HUES6 (cell line): ENCODE measurements at regions not wholly inside any gene's neighbourhood (a gene's known extent, or its start where the extent isn't known, plus 50 kb on each side); places are given as distances from the start of the nearest gene placed in this dataset.

ENCODE experiments used
- H3K27ac ChIP-seq: 2 replicates; pipeline ENCODE4 v1.7.0; 2013; ENCODE audit warnings: low read depth, mild to moderate bottlenecking, low read length, inconsistent platforms
- H3K27me3 ChIP-seq: 2 replicates; pipeline ENCODE4 v1.6.1; 2013; ENCODE audit warnings: low read length; ENCODE audit not compliant: control insufficient read depth, insufficient read depth
- H3K36me3 ChIP-seq: 2 replicates; pipeline ENCODE4 v1.6.1; 2013; ENCODE audit warnings: low read length; ENCODE audit not compliant: control insufficient read depth, insufficient read depth
- H3K4me1 ChIP-seq: 2 replicates; pipeline ENCODE4 v1.6.1; 2013; ENCODE audit warnings: low read length; ENCODE audit not compliant: control insufficient read depth, insufficient read depth
- H3K4me3 ChIP-seq: 2 replicates; pipeline ENCODE4 v1.5.1; 2013; ENCODE audit warnings: low read depth, low read length
- H3K9ac ChIP-seq: one replicate; pipeline ENCODE4 v1.6.1; 2013; ENCODE audit warnings: mild to moderate bottlenecking, low read length
- H3K9me3 ChIP-seq: 2 replicates; pipeline ENCODE4 v1.6.1; 2013; ENCODE audit warnings: low read depth, low read length; ENCODE audit not compliant: control insufficient read depth, insufficient read depth

GRCh38 chr15:96262549-96263489 is 67.7 kb upstream of the NR2F2 start:
- H3K4me1 ChIP-seq, result peaks cover 17% of the 10 kb centered on the region
- no peak overlapping the region for H3K9ac ChIP-seq
- no peaks in the 10 kb centered on the region for H3K27me3 ChIP-seq
- no peaks in the 10 kb centered on the region for H3K36me3 ChIP-seq
- no peak overlapping the region for H3K27ac ChIP-seq
- no peaks in the 10 kb centered on the region for H3K9me3 ChIP-seq
- H3K4me3 ChIP-seq, result no peak overlapping the region

GRCh38 chr15:96264351-96264798 is 66.1 kb upstream of the NR2F2 start:
- Histone ChIP-seq H3K4me3 (no peak overlapping the region), H3K27me3 (no peaks in the 10 kb centered on the region), H3K27ac (no peak overlapping the region), H3K36me3 (no peaks in the 10 kb centered on the region), H3K9ac (no peak overlapping the region), H3K9me3 (no peaks in the 10 kb centered on the region), H3K4me1 (peaks cover 27% of the 10 kb centered on the region)

- Histone ChIP-seq H3K4me1 (peaks cover 27% of the 10 kb centered on the region), H3K27ac (no peak overlapping the region), H3K9me3 (no peaks in the 10 kb centered on the region), H3K36me3 (no peaks in the 10 kb centered on the region), H3K27me3 (no peaks in the 10 kb centered on the region), H3K4me3 (no peak overlapping the region), H3K9ac (no peak overlapping the region)
These were observed 65.5 kb upstream of the NR2F2 start for GRCh38 chr15:96264801-96265515.

GRCh38 chr15:96266456-96266855 is 64.0 kb upstream of the NR2F2 start:
- no peaks in the 10 kb centered on the region for H3K9me3 ChIP-seq
- peaks cover 27% of the 10 kb centered on the region for H3K4me1 ChIP-seq
- H3K27ac ChIP-seq, result no peak overlapping the region
- H3K27me3 ChIP-seq, result no peaks in the 10 kb centered on the region
- H3K9ac ChIP-seq, result no peak overlapping the region
- no peaks in the 10 kb centered on the region for H3K36me3 ChIP-seq
- no peak overlapping the region for H3K4me3 ChIP-seq

- Histone ChIP-seq H3K27ac (no peak overlapping the region), H3K9me3 (no peaks in the 10 kb centered on the region), H3K9ac (no peak overlapping the region), H3K4me3 (no peak overlapping the region), H3K27me3 (no peaks in the 10 kb centered on the region), H3K36me3 (no peaks in the 10 kb centered on the region), H3K4me1 (peaks cover 18% of the 10 kb centered on the region)
These were observed 63.0 kb upstream of the NR2F2 start for GRCh38 chr15:96267463-96267862.

GRCh38 chr15:96268442-96269204 is 61.9 kb upstream of the NR2F2 start:
- Histone ChIP-seq H3K27ac (no peak overlapping the region), H3K4me1 (peaks cover 18% of the 10 kb centered on the region)

GRCh38 chr15:96270581-96271172 is 59.8 kb upstream of the NR2F2 start:
- H3K4me1 ChIP-seq, result peaks cover 10% of the 10 kb centered on the region
- H3K9ac ChIP-seq, result no peak overlapping the region
- H3K27me3 ChIP-seq, result no peaks in the 10 kb centered on the region
- H3K27ac ChIP-seq, result no peak overlapping the region
- H3K4me3 ChIP-seq, result no peak overlapping the region
- H3K9me3 ChIP-seq, result no peaks in the 10 kb centered on the region
- H3K36me3 ChIP-seq, result no peaks in the 10 kb centered on the region

More at GRCh38 chr15:96268442-96269204, 61.9 kb upstream of the NR2F2 start:
- Histone ChIP-seq H3K9me3 (no peaks in the 10 kb centered on the region), H3K27me3 (no peaks in the 10 kb centered on the region), H3K9ac (no peak overlapping the region), H3K36me3 (no peaks in the 10 kb centered on the region), H3K4me3 (no peak overlapping the region)

- Histone ChIP-seq H3K36me3 (no peaks in the 10 kb centered on the region), H3K4me1 (peaks cover 10% of the 10 kb centered on the region), H3K9me3 (no peaks in the 10 kb centered on the region), H3K4me3 (no peak overlapping the region), H3K27ac (no peak overlapping the region), H3K9ac (no peak overlapping the region), H3K27me3 (no peaks in the 10 kb centered on the region)
These were observed 58.1 kb upstream of the NR2F2 start for GRCh38 chr15:96272427-96272826.

GRCh38 chr15:96273317-96274086 is 57.0 kb upstream of the NR2F2 start:
- H3K9ac ChIP-seq, result no peak overlapping the region
- no peaks in the 10 kb centered on the region for H3K27me3 ChIP-seq
- no peaks in the 10 kb centered on the region for H3K36me3 ChIP-seq
- H3K27ac ChIP-seq, result no peak overlapping the region
- H3K9me3 ChIP-seq, result no peaks in the 10 kb centered on the region
- peaks cover 8% of the 10 kb centered on the region for H3K4me1 ChIP-seq
- no peak overlapping the region for H3K4me3 ChIP-seq

- Histone ChIP-seq H3K36me3 (no peaks in the 10 kb centered on the region), H3K27me3 (no peaks in the 10 kb centered on the region), H3K4me1 (peaks cover 2% of the 10 kb centered on the region), H3K9me3 (no peaks in the 10 kb centered on the region), H3K9ac (no peak overlapping the region), H3K27ac (no peak overlapping the region), H3K4me3 (no peak overlapping the region)
These were observed 56.4 kb upstream of the NR2F2 start for GRCh38 chr15:96274087-96274440.
